ENCODE measurements at regions not wholly inside any gene's neighbourhood (a gene's known extent, or its start where the extent isn't known, plus 50 kb on each side); places are given as distances from the start of the nearest gene placed in this dataset.

GRCh38 chr18:41561961-41562360 lies 393.1 kb upstream of the PIK3C3 start:
- H3K36me3 ChIP-seq (ENCODE audit: insufficient read depth, low read length), result no peaks in the 10 kb centered on the region
- H3K4me1 ChIP-seq (ENCODE audit: insufficient read depth, low read length), result no peaks in the 10 kb centered on the region
- no peak overlapping the region for H3K4me2 ChIP-seq (ENCODE audit: low read length)
- H3K9me3 ChIP-seq (ENCODE audit: insufficient read depth, low read depth, low read length), result no peaks in the 10 kb centered on the region
- H3K27me3 ChIP-seq (ENCODE audit: insufficient read depth, low read length), result no peaks in the 10 kb centered on the region
- H3K36me3 Mint-ChIP-seq (ENCODE audit: low read depth, unreplicated experiment), result no peaks in the 10 kb centered on the region
- no peak overlapping the region for H2AFZ ChIP-seq (ENCODE audit: low read depth, low read length)
- no peak overlapping the region for H3K4me3 ChIP-seq (ENCODE audit: insufficient read depth, low read depth, low read length)
- no peaks in the 10 kb centered on the region for H3K79me2 ChIP-seq (ENCODE audit: insufficient read depth, low read length)
- no peak for FAIRE-seq
- H3K27ac ChIP-seq (ENCODE audit: low read depth, low read length), result no peak overlapping the region
- H3K27me3 Mint-ChIP-seq (ENCODE audit: low read depth, unreplicated experiment), result no peaks in the 10 kb centered on the region
- no peak for DNase-seq (ENCODE audit: low read depth)
- H3K4me1 Mint-ChIP-seq (ENCODE audit: low read depth, unreplicated experiment), result no peaks in the 10 kb centered on the region
- H4K20me1 ChIP-seq (ENCODE audit: insufficient read depth, low read length), result no peaks in the 10 kb centered on the region
- H3K9ac ChIP-seq (ENCODE audit: low read length), result no peak overlapping the region
- H3K27ac Mint-ChIP-seq (ENCODE audit: unreplicated experiment), result no peak overlapping the region
- TF ChIP-seq EZH2 (IDR thresholded peaks at IDR 0.05; ENCODE audit: insufficient read depth, low read length), result no peak
- TF ChIP-seq CTCF (IDR thresholded peaks at IDR 0.05; ENCODE audit: insufficient read depth, low read depth, low read length), result no peak
- no peaks in the 10 kb centered on the region for H3K9me3 Mint-ChIP-seq (ENCODE audit: unreplicated experiment)
- no peak overlapping the region for H3K4me3 Mint-ChIP-seq (ENCODE audit: unreplicated experiment)

- no peak overlapping the region for H2AFZ ChIP-seq (ENCODE audit: low read depth, low read length)
- no peaks in the 10 kb centered on the region for H3K4me1 ChIP-seq (ENCODE audit: insufficient read depth, low read length)
- no peaks in the 10 kb centered on the region for H3K27me3 ChIP-seq (ENCODE audit: insufficient read depth, low read length)
- H3K79me2 ChIP-seq (ENCODE audit: insufficient read depth, low read length), result no peaks in the 10 kb centered on the region
- no peak overlapping the region for H3K4me3 ChIP-seq (ENCODE audit: insufficient read depth, low read depth, low read length)
- no peak overlapping the region for H3K4me3 Mint-ChIP-seq (ENCODE audit: unreplicated experiment)
- no peaks in the 10 kb centered on the region for H3K36me3 Mint-ChIP-seq (ENCODE audit: low read depth, unreplicated experiment)
- no peak overlapping the region for H3K27ac ChIP-seq (ENCODE audit: low read depth, low read length)
- H3K9me3 Mint-ChIP-seq (ENCODE audit: unreplicated experiment), result no peaks in the 10 kb centered on the region
- no peaks in the 10 kb centered on the region for H3K36me3 ChIP-seq (ENCODE audit: insufficient read depth, low read length)
- no peak overlapping the region for H3K27ac Mint-ChIP-seq (ENCODE audit: unreplicated experiment)
- no peaks in the 10 kb centered on the region for H3K27me3 Mint-ChIP-seq (ENCODE audit: low read depth, unreplicated experiment)
- no peak overlapping the region for H3K4me2 ChIP-seq (ENCODE audit: low read length)
- H3K9me3 ChIP-seq (ENCODE audit: insufficient read depth, low read depth, low read length), result no peaks in the 10 kb centered on the region
- no peak for DNase-seq (ENCODE audit: low read depth)
- FAIRE-seq, result no peak
- H3K9ac ChIP-seq (ENCODE audit: low read length), result no peak overlapping the region
- H4K20me1 ChIP-seq (ENCODE audit: insufficient read depth, low read length), result no peaks in the 10 kb centered on the region
- peaks cover 2% of the 10 kb centered on the region for H3K4me1 Mint-ChIP-seq (ENCODE audit: low read depth, unreplicated experiment)
- TF ChIP-seq EZH2 (IDR thresholded peaks at IDR 0.05; ENCODE audit: insufficient read depth, low read length) (no peak), CTCF (IDR thresholded peaks at IDR 0.05; ENCODE audit: insufficient read depth, low read depth, low read length) (no peak)
These were observed 396.3 kb upstream of the PIK3C3 start for GRCh38 chr18:41558715-41559114.

GRCh38 chr18:41553716-41554115 lies 401.3 kb upstream of the PIK3C3 start:
- Histone ChIP-seq H3K27ac (ENCODE audit: low read depth, low read length) (no peak overlapping the region), H4K20me1 (ENCODE audit: insufficient read depth, low read length) (no peaks in the 10 kb centered on the region), H3K9me3 (ENCODE audit: insufficient read depth, low read depth, low read length) (no peaks in the 10 kb centered on the region), H3K27me3 (ENCODE audit: insufficient read depth, low read length) (no peaks in the 10 kb centered on the region), H3K79me2 (ENCODE audit: insufficient read depth, low read length) (no peaks in the 10 kb centered on the region), H3K4me3 (ENCODE audit: insufficient read depth, low read depth, low read length) (no peak overlapping the region), H3K36me3 (ENCODE audit: insufficient read depth, low read length) (no peaks in the 10 kb centered on the region), H3K4me2 (ENCODE audit: low read length) (no peak overlapping the region), H3K9ac (ENCODE audit: low read length) (no peak overlapping the region), H2AFZ (ENCODE audit: low read depth, low read length) (no peak overlapping the region), H3K4me1 (ENCODE audit: insufficient read depth, low read length) (no peaks in the 10 kb centered on the region)
- Mint-ChIP-seq H3K9me3 (ENCODE audit: unreplicated experiment) (no peaks in the 10 kb centered on the region), H3K4me3 (ENCODE audit: unreplicated experiment) (no peak overlapping the region), H3K4me1 (ENCODE audit: low read depth, unreplicated experiment) (peaks cover 2% of the 10 kb centered on the region), H3K27me3 (ENCODE audit: low read depth, unreplicated experiment) (no peaks in the 10 kb centered on the region), H3K36me3 (ENCODE audit: low read depth, unreplicated experiment) (no peaks in the 10 kb centered on the region), H3K27ac (ENCODE audit: unreplicated experiment) (no peak overlapping the region)
- FAIRE-seq, result no peak
- TF ChIP-seq CTCF (IDR thresholded peaks at IDR 0.05; ENCODE audit: insufficient read depth, low read depth, low read length) (no peak), EZH2 (IDR thresholded peaks at IDR 0.05; ENCODE audit: insufficient read depth, low read length) (no peak)
- DNase-seq (ENCODE audit: low read depth), result no peak
